GM21529 (cell line): ENCODE measurements at regions not wholly inside any gene's neighbourhood (a gene's known extent, or its start where the extent isn't known, plus 50 kb on each side); places are given as distances from the start of the nearest gene placed in this dataset.
A peak's percentile ranks its signal among the peaks of the same experiment; 100 is the strongest.
"Not testable (repeated sequence)": the region's sequence is repeated elsewhere in the genome, so short reads cannot be mapped to it uniquely, and the experiment has no call there.

ENCODE experiments used
- ATAC-seq: cut with Tn5 transposase; IDR thresholded peaks from one replicate; pipeline ENCODE4 v1.9.1; 2021; ENCODE audit not compliant: unreplicated experiment

- ATAC-seq: not testable (repeated sequence)
Measured at GRCh38 chr2:186354160-186354559, 131.9 kb upstream of the ZC3H15 start.

- ATAC-seq: no peak
Measured at GRCh38 chr2:186365406-186365805, 120.7 kb upstream of the ZC3H15 start.

GRCh38 chr2:186379052-186379451, 107.0 kb upstream of the ZC3H15 start:
- ATAC-seq: no peak

- ATAC-seq: no peak
Measured at GRCh38 chr2:186380805-186381204, 105.3 kb upstream of the ZC3H15 start.

DNA sequence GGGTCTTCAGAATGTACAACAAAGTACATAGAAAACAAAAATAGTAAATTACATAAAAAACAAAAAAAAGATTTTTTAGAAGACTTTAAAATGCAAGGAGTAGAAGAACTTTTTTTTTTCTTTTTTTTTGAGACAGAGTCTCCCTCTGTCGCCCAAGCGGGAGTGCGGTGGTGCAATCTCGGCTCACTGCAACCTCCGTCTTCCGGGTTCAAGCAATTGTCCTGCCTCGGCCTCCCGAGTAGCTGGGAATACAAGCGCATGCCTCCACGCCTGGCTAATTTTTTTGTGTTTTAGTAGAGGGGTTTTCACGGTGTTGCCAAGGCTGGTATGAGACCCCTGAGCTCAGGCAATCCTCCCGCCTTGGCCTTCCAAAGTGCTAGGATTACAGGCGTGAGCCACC, 104.5 kb upstream of the ZC3H15 start:
- ATAC-seq: no peak

DNA sequence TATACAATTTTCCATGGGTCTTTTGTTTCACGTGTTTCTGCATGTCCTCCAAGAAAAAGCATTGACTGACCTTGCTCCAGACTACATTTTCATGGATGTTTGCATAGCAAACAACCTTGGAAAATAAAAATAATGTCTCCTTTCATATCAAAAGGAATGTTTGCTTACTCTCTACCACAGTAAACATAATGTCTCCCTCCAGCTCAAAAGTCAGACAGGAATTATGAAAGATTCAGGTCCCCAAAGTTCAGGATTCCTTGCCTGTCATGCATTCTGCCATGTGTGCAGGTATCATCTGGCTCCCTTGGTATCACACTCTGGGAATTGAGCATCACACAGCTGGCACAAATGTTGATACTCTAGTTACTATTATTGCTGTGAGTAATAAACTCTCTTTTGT, 103.1 kb upstream of the ZC3H15 start:
- ATAC-seq: no peak

DNA sequence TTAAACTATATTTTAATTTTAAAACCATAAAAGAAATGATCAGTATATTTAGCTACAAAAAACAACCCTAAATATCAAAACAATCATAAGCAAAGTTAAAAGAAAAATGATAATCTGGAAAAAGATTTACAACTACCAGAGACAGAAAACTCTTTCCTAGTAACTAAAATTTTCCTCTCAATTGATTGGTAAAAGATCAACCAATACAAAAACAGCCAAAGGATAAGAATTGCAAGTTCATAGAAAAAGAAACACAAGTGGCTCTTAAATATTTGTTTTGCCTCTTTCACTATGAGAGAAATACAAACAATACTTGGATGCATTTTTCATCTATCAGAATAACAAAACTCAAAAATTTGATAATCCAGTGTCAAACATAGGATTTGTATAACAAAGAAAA, 101.8 kb upstream of the ZC3H15 start:
- ATAC-seq: no peak

- not testable (repeated sequence) for ATAC-seq
Measured at GRCh38 chr2:186385638-186386201, 100.3 kb upstream of the ZC3H15 start.

- peak; percentile 95 for ATAC-seq
Measured at GRCh38 chr2:186399082-186399644, 86.9 kb upstream of the ZC3H15 start.

DNA sequence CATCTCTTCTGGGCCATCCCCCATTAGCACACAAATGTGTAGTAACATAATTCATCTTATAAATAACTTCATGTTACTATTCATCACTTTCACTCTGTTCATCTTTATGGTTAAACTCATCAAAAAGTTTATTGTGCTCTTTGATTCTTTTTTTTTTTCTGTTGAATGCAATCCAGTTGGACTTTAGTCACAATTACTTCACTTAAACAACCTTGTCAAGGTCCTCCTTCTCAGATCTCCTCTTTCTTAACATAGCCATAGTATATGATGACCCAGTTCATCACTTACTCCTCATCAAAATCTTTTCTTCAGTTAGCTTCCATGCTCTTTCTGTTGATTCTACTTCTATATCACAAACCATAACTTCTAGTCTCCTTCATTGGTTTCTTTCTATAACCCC, 80.2 kb upstream of the ZC3H15 start:
- no peak for ATAC-seq

DNA sequence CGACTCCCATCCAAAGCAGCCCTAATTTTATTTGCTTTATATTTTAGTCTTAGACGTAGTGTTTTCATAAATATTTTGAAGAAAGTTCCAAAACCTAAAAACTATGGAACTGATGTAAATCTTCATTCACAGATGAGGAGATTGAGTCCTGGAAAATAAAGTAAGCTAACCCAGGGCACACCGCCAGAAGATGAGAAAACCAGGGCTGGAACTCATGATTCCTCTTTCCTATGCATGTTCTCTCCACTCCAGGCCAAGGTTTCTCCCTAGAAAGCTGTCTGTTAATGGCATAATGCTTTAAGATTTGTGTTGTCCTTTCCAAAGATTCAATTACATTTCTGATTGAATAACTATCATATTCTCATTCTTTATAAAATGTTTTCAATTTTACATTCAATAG, 78.4 kb upstream of the ZC3H15 start:
- no peak for ATAC-seq

GRCh38 chr2:186410802-186411201, 75.3 kb upstream of the ZC3H15 start:
- ATAC-seq: no peak

DNA sequence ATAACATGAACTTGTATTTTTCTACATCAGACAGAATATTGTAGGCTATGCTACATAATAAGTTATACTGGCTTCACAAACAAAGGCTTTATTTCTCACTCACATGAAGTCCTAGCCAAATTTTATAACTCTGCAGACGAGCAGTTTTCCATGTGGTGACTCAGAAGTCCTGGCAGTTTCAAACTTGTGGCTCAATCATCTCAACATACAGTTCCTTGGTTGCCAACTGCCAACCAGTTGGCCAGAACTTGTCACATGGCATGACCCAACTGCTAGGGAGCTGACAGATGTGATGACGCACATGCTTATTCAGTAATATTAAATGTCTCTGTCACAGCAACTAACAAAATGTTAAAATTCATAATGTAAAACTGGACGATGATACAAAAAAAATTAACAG, 63.8 kb upstream of the ZC3H15 start:
- no peak for ATAC-seq

DNA sequence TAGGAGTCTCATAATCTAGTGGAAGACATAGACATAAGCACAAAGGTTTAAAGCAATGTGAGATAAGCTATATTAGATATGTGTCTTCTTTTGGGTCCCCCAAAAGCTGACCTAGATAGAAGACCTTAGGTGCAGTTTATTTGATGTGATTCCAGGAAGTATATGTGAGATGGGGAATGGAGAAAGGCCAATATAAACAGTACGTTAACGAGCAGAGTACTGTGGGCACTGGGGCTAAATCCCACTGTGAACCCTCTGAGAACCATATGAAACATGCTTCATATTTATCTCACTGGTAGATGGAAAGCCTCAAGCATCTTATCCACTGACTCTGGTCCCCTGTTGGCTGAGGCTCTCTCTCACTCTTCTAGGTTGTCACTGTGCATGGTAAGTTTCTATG, 62.6 kb upstream of the ZC3H15 start:
- ATAC-seq: no peak

- no peak for ATAC-seq
Measured at GRCh38 chr2:186424265-186424664, 61.8 kb upstream of the ZC3H15 start.

DNA sequence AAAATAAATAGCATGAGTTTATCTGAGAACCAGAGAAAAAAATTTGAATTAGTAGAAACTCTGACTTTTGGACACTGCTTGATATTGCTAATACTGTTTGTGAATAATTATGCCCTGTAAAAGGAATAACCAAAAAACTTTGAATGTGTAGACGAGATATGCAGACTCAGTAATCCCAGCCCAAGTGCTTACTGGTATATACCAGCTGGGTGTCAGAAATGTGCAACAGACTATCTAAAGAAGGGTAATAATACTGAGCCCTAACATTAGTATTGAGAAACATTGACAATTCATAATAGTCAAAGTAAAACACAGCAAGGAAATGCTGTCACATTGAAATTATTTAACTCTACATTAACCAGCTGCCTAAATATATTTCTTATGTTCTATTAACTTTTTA, 60.5 kb upstream of the ZC3H15 start:
- no peak for ATAC-seq

GRCh38 chr2:186426153-186427016, 59.7 kb upstream of the ZC3H15 start:
- peak; percentile 94 for ATAC-seq

DNA sequence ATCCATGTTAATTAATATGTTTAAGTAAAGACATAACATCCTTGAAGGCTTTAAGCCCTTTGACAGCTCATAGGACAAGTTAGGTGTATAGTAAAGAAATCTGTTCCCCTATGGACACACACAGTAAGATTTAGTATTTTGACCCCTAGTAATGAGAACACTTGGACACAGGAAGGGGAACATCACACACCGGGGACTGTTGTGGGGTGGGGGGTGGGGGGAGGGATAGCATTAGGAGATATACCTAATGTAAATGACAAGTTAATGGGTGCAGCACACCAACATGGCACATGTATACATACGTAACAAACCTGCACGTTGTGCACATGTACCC, 59.1 kb upstream of the ZC3H15 start:
- peak; percentile 39 for ATAC-seq

DNA sequence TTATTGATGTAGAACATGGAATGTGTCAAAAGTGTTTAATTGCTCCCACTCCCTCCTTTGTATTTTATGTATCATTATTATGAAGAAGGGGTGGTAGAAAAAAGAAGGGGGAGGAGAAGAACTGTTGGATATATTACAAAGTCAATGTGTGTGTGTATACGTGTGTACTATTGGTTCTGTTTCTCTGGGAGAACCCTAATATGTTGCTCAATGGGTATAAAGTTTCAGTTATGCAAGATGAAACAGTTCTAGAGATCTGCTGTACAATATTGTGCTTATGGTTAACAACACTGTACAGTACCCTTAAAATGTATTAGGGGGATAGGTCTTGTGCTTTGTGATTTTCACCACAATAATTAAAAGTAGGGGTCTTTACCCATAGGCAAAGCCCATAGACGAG, 58.1 kb upstream of the ZC3H15 start:
- no peak for ATAC-seq

- no peak for ATAC-seq
Measured at GRCh38 chr2:186429104-186429503, 57.0 kb upstream of the ZC3H15 start.

DNA sequence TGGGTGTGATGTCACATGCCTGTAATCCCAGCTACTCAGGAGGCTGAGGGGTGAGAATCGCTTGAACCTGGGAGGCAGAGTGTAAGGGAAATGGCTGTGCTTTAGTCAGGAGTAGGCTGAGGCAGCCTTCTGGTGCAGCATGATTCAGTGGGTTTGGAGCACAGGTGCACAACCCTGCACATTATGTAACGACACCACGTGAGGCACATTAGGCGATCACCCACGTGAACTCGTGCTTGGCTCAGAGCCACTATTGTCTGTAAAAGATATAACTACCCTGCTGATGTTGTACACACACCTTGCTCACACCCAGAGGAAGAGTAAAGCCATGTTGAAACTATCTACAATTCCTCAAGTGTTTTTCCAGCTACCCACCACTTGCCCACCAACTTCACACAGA, 54.8 kb upstream of the ZC3H15 start:
- ATAC-seq: no peak

DNA sequence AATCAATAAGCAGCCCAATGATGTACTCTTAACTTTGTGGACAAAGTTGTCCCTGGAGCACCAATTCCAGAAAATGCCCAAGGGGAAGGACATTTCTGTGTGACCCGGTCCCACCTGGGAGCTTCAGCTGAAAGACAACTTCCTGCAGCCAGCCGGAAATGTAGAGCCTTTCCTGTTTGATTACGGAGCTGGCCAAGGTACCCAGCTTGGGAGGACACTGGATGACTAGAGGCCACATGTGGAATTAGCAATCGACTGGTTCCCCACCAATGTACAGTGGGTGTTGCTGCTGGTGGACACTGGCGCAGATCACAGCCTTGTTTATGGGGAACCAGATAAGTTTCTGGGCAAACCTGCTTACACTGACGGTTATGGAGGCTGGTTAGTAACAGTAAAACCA, 53.0 kb upstream of the ZC3H15 start:
- no peak for ATAC-seq
